ENCODE measurements at regions not wholly inside any gene's neighbourhood (a gene's known extent, or its start where the extent isn't known, plus 50 kb on each side); places are given as distances from the start of the nearest gene placed in this dataset.

GRCh38 chr2:48912110-48912509, 156.6 kb upstream of the LHCGR start:
- TF ChIP-seq CTCF (IDR thresholded peaks at IDR 0.05) (no peak), POLR2A (IDR thresholded peaks at IDR 0.05) (no peak)

All from adrenal gland (tissue), 5 donors.